ENCODE measurements at regions not wholly inside any gene's neighbourhood (a gene's known extent, or its start where the extent isn't known, plus 50 kb on each side); places are given as distances from the start of the nearest gene placed in this dataset.

GRCh38 chr9:108694170-108694569 is 161.6 kb downstream of the ACTL7B start:
- TF ChIP-seq CTCF (IDR thresholded peaks at IDR 0.05; ENCODE audit: extremely low read depth in 1 of 2, insufficient read depth in 1 of 2, low read depth in 1 of 2, low read length in 2 of 2) (no peak), POLR2AphosphoS5 (IDR thresholded peaks at IDR 0.05; ENCODE audit: insufficient read depth, low read depth, low read length) (no peak), EZH2 (IDR thresholded peaks at IDR 0.05; ENCODE audit: borderline replicate concordance, low read depth, low read length, severe bottlenecking) (no peak), POLR2A (IDR thresholded peaks at IDR 0.05; ENCODE audit: low read depth, low read length) (no peak), MAX (IDR thresholded peaks at IDR 0.05; ENCODE audit: insufficient read depth, insufficient read length) (no peak), FOS (IDR thresholded peaks at IDR 0.05; ENCODE audit: borderline replicate concordance, insufficient read depth, low read length) (no peak)

Measured in endothelial cell of umbilical vein (primary cell).